ENCODE measurements at regions not wholly inside any gene's neighbourhood (a gene's known extent, or its start where the extent isn't known, plus 50 kb on each side); places are given as distances from the start of the nearest gene placed in this dataset.

GRCh38 chr5:125138266-125138665 lies 391.8 kb upstream of the ZNF608 start:
- Histone ChIP-seq H3K4me1 (no peaks in the 10 kb centered on the region), H3K27me3 (no peaks in the 10 kb centered on the region), H3K4me3 (no peak overlapping the region), H3K36me3 (no peaks in the 10 kb centered on the region), H3K9me3 (no peaks in the 10 kb centered on the region), H3K27ac (no peak overlapping the region)
- TF ChIP-seq CTCF (IDR thresholded peaks at IDR 0.05): no peak
- no peak for TF ChIP-seq EP300 (IDR thresholded peaks at IDR 0.05)
- TF ChIP-seq POLR2A (IDR thresholded peaks at IDR 0.05): no peak
- intact Hi-C loops (cut with DNase I): no loop called here
- no peak for DNase-seq
- 26 to 63% methylated on average over 1 of the region's 1 CpG for WGBS, 2 donors

- Histone ChIP-seq H3K36me3 (no peaks in the 10 kb centered on the region), H3K27ac (no peak overlapping the region), H3K27me3 (no peaks in the 10 kb centered on the region), H3K4me3 (no peak overlapping the region), H3K9me3 (no peaks in the 10 kb centered on the region), H3K4me1 (no peaks in the 10 kb centered on the region)
- TF ChIP-seq EP300 (IDR thresholded peaks at IDR 0.05) (no peak), CTCF (IDR thresholded peaks at IDR 0.05) (no peak)
- no peak for DNase-seq
- intact Hi-C loops (cut with DNase I): no loop called here
- 99 to 100% methylated on average over 2 of the region's 2 CpGs for WGBS, 2 donors
Measured at GRCh38 chr5:125139590-125139989, 393.2 kb upstream of the ZNF608 start.

- H3K27ac ChIP-seq: no peak overlapping the region
- 86 to 87% methylated on average over 4 of the region's 4 CpGs for WGBS, 2 donors
- H3K4me3 ChIP-seq: no peak overlapping the region
- no peaks in the 10 kb centered on the region for H3K36me3 ChIP-seq
- no peaks in the 10 kb centered on the region for H3K4me1 ChIP-seq
- TF ChIP-seq POLR2A (IDR thresholded peaks at IDR 0.05): no peak
- no peak for TF ChIP-seq CTCF (IDR thresholded peaks at IDR 0.05)
- no peak for TF ChIP-seq EP300 (IDR thresholded peaks at IDR 0.05)
- TF ChIP-seq POLR2AphosphoS5 (IDR thresholded peaks at IDR 0.05): no peak
- no peaks in the 10 kb centered on the region for H3K27me3 ChIP-seq
- no peaks in the 10 kb centered on the region for H3K9me3 ChIP-seq
- intact Hi-C loops (cut with DNase I): no loop called here
- DNase-seq: no peak
Measured at GRCh38 chr5:125140220-125140619, 393.8 kb upstream of the ZNF608 start.

- no peak overlapping the region for H3K27ac ChIP-seq
- no peaks in the 10 kb centered on the region for H3K27me3 ChIP-seq
- no peaks in the 10 kb centered on the region for H3K4me1 ChIP-seq
- intact Hi-C loops (cut with DNase I): no loop called here
- H3K9me3 ChIP-seq: no peaks in the 10 kb centered on the region
- no peaks in the 10 kb centered on the region for H3K36me3 ChIP-seq
- WGBS, 2 donors: 11 to 55% methylated on average over 2 of the region's 2 CpGs
- H3K4me3 ChIP-seq: no peak overlapping the region
- TF ChIP-seq POLR2AphosphoS5 (IDR thresholded peaks at IDR 0.05) (no peak), EP300 (IDR thresholded peaks at IDR 0.05) (no peak), CTCF (IDR thresholded peaks at IDR 0.05) (no peak), POLR2A (IDR thresholded peaks at IDR 0.05) (no peak)
- DNase-seq: no peak
Measured at GRCh38 chr5:125140855-125141254, 394.4 kb upstream of the ZNF608 start.

- H3K9me3 ChIP-seq: no peaks in the 10 kb centered on the region
- no peaks in the 10 kb centered on the region for H3K36me3 ChIP-seq
- H3K27ac ChIP-seq: no peak overlapping the region
- no peak for DNase-seq
- H3K4me1 ChIP-seq: no peaks in the 10 kb centered on the region
- TF ChIP-seq POLR2AphosphoS5 (IDR thresholded peaks at IDR 0.05) (no peak), CTCF (IDR thresholded peaks at IDR 0.05) (no peak), EP300 (IDR thresholded peaks at IDR 0.05) (no peak), POLR2A (IDR thresholded peaks at IDR 0.05) (no peak)
- no peaks in the 10 kb centered on the region for H3K27me3 ChIP-seq
- intact Hi-C loops (cut with DNase I): no loop called here
- H3K4me3 ChIP-seq: no peak overlapping the region
Measured at GRCh38 chr5:125142458-125142857, 396.0 kb upstream of the ZNF608 start.

Data from sigmoid colon (tissue), 6 donors.